GM12878 (cell line): ENCODE measurements at regions not wholly inside any gene's neighbourhood (a gene's known extent, or its start where the extent isn't known, plus 50 kb on each side); places are given as distances from the start of the nearest gene placed in this dataset.

Source experiments
- CREM ChIP-seq: IDR thresholded peaks from 2 replicates; pipeline ENCODE4 v1.6.1; 2014; ENCODE audit warnings: antibody characterized with exemption, low read depth
- CTCF ChIP-seq, 3 experiments: IDR thresholded peaks in 2 of 3; conservative IDR thresholded peaks in 1 of 3; 2 replicates each; pipeline ENCODE4 v1.5.1; 2011; ENCODE audit warnings: low read depth in 3 of 3, low read length in 3 of 3, mild to moderate bottlenecking in 3 of 3, control low read depth in 2 of 3, moderate library complexity in 2 of 3, inconsistent platforms in 1 of 3, mixed read lengths in 1 of 3; ENCODE audit not compliant: control insufficient read depth in 2 of 3, insufficient read depth in 1 of 3; ENCODE audit errors: extremely low read depth in 1 of 3
- SIN3A ChIP-seq: IDR thresholded peaks from 2 replicates; pipeline ENCODE4 v1.6.1; 2012; ENCODE audit warnings: low read depth, low read length, improper control_type of control experiment
- STAT3 ChIP-seq: IDR thresholded peaks from 2 replicates; pipeline ENCODE4 v1.6.1; 2011; ENCODE audit warnings: low read depth, low read length, improper control_type of control experiment

GRCh38 chr1:226810681-226811080 lies 59.7 kb upstream of the PSEN2 start:
- TF ChIP-seq CREM = no peak
- TF ChIP-seq STAT3 = no peak
- no peak for TF ChIP-seq CTCF (IDR thresholded peaks at IDR 0.05 in 2 of 3, conservative IDR thresholded peaks at IDR 0.05 in 1 of 3; ENCODE audit: control insufficient read depth in 2 of 3, extremely low read depth in 1 of 3, insufficient read depth in 1 of 3, low read depth in 3 of 3, low read length in 3 of 3)
- TF ChIP-seq SIN3A = no peak
